ENCODE measurements at regions not wholly inside any gene's neighbourhood (a gene's known extent, or its start where the extent isn't known, plus 50 kb on each side); places are given as distances from the start of the nearest gene placed in this dataset.

- ChIA-PET POLR2A (no interaction called here), CTCF (interaction anchor here (0.7 kb wide), 1 partner anchor 102 kb away, joined by 3 read pairs; no protein-coding TSS in a partner anchor)
- Mint-ChIP-seq H3K4me1 (ENCODE audit: low read depth) (peaks cover 55% of the 10 kb centered on the region), H3K36me3 (ENCODE audit: low read depth) (no peaks in the 10 kb centered on the region), H3K4me3 (no peak overlapping the region), H3K9me3 (no peaks in the 10 kb centered on the region), H3K27ac (no peak overlapping the region), H3K27me3 (no peaks in the 10 kb centered on the region)
- DNase-seq (peak in 3 of 14 experiments; percentile 9 to 59 (median 32)), ATAC-seq (ENCODE audit: poor library complexity) (no peak)
- H3K9me3 ChIP-seq (ENCODE audit: control insufficient read depth in 1 of 2, insufficient read depth in 1 of 2, low read length in 2 of 2), result no peaks in the 10 kb centered on the region
- no peak overlapping the region for H3K4me3 ChIP-seq (ENCODE audit: low read length)
- intact Hi-C loops (cut with DNase I, micrococcal nuclease), result loop anchor here in 1 of 2 experiments (10.0 kb wide), 1 partner anchor 692 kb away; no protein-coding TSS in a partner anchor
- no peaks in the 10 kb centered on the region for H3K36me3 ChIP-seq (ENCODE audit: insufficient read depth, low read length)
- TF ChIP-seq CTCF (IDR thresholded peaks at IDR 0.05), result no peak
- H3K27ac ChIP-seq (ENCODE audit: low read depth in 1 of 2, low read length in 2 of 2), result no peak overlapping the region
- H3K4me1 ChIP-seq (ENCODE audit: insufficient read depth, low read length), result peaks cover 78% of the 10 kb centered on the region
- no peaks in the 10 kb centered on the region for H3K27me3 ChIP-seq (ENCODE audit: control insufficient read depth in 1 of 2, insufficient read depth in 2 of 2, low read length in 2 of 2)
Measured at GRCh38 chr17:77322514-77323412, 182.0 kb downstream of the SEC14L1 start.

DNA sequence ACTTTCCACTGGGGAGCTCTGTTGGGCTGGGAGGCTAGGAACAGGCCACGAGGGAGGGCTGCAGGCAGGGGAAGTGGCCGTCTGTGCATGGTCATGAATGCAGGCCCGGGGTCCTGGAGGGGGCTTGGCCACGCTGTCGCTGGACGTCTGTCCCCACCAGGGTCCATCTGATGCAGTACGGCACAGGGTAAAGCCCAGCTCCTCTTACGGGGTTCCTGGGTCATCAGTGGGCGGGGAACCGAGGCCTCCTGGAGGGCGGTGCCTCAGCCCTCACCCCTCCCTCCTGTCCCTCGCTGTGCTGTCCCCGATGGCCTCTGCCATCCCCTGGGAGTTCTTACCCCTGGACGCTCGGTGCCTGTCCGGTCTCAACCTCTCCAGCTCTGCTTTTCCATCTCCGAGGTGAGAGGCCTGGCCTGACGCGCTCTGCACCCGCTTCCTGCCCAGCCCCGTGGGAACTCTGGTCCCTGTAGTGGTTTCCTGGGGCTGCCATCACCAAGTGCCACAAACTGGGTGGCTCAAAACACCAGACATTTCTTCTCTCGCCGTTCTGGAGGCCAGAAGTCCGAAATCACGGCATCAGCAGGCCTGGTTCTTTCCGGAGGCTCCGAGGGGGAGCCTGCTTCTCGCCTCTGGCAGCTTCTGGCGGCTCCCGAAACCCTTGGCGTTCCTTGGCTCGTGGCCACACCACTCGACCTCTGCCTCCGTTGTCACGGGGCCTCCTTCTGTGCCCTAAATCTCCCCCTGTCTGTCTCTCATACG lies 182.8 kb downstream of the SEC14L1 start:
- no peak for TF ChIP-seq CTCF (IDR thresholded peaks at IDR 0.05)
- Mint-ChIP-seq H3K36me3 (ENCODE audit: low read depth) (no peaks in the 10 kb centered on the region), H3K4me1 (ENCODE audit: low read depth) (peaks cover 60% of the 10 kb centered on the region), H3K9me3 (no peaks in the 10 kb centered on the region), H3K27ac (no peak overlapping the region), H3K4me3 (no peak overlapping the region), H3K27me3 (no peaks in the 10 kb centered on the region)
- ChIA-PET CTCF (interaction anchor here (0.7 kb wide), 1 partner anchor 102 kb away, joined by 3 read pairs; no protein-coding TSS in a partner anchor), POLR2A (no interaction called here)
- Histone ChIP-seq H3K4me1 (ENCODE audit: insufficient read depth, low read length) (peaks cover 79% of the 10 kb centered on the region), H3K4me3 (ENCODE audit: low read length) (peak overlapping the region; percentile 12), H3K9me3 (ENCODE audit: control insufficient read depth in 1 of 2, insufficient read depth in 1 of 2, low read length in 2 of 2) (no peaks in the 10 kb centered on the region), H3K36me3 (ENCODE audit: insufficient read depth, low read length) (no peaks in the 10 kb centered on the region), H3K27ac (ENCODE audit: low read depth in 1 of 2, low read length in 2 of 2) (no peak overlapping the region), H3K27me3 (ENCODE audit: control insufficient read depth in 1 of 2, insufficient read depth in 2 of 2, low read length in 2 of 2) (no peaks in the 10 kb centered on the region)
- intact Hi-C loops (cut with DNase I, micrococcal nuclease), result loop anchor here in 1 of 2 experiments (10.0 kb wide), 1 partner anchor 691 kb away; no protein-coding TSS in a partner anchor
- no peak for ATAC-seq (ENCODE audit: poor library complexity)
- DNase-seq, result peak in 4 of 14 experiments; percentile 51 to 58 (median 53)

- no peaks in the 10 kb centered on the region for H3K27me3 ChIP-seq (ENCODE audit: control insufficient read depth in 1 of 2, insufficient read depth in 2 of 2, low read length in 2 of 2)
- peak overlapping the region; percentile 77 for H3K27ac Mint-ChIP-seq
- no peaks in the 10 kb centered on the region for H3K9me3 Mint-ChIP-seq
- POLR2A ChIA-PET, result interaction anchor here (1.2 to 1.6 kb wide), 2 partner anchors 76 to 634 kb away, joined by 4 to 6 read pairs; partner anchors contain the start of gene TNRC6C
- H3K36me3 ChIP-seq (ENCODE audit: insufficient read depth, low read length), result no peaks in the 10 kb centered on the region
- intact Hi-C loops (cut with DNase I, micrococcal nuclease), result loop anchor here in 1 of 2 experiments (10.0 kb wide), 1 partner anchor 691 kb away; no protein-coding TSS in a partner anchor
- CTCF ChIA-PET, result interaction anchor here (1.3 to 2.9 kb wide), 2 partner anchors 43 to 76 kb away, joined by 4 to 10 read pairs; no protein-coding TSS in a partner anchor
- H3K4me3 ChIP-seq (ENCODE audit: low read length), result no peak overlapping the region
- TF ChIP-seq CTCF (IDR thresholded peaks at IDR 0.05), result no peak
- peak in 1 of 14 experiments; percentile 13 for DNase-seq
- H3K9me3 ChIP-seq (ENCODE audit: control insufficient read depth in 1 of 2, insufficient read depth in 1 of 2, low read length in 2 of 2), result no peaks in the 10 kb centered on the region
- peaks cover 59% of the 10 kb centered on the region for H3K4me1 Mint-ChIP-seq (ENCODE audit: low read depth)
- H3K36me3 Mint-ChIP-seq (ENCODE audit: low read depth), result no peaks in the 10 kb centered on the region
- no peak overlapping the region for H3K4me3 Mint-ChIP-seq
- no peak for ATAC-seq (ENCODE audit: poor library complexity)
- H3K4me1 ChIP-seq (ENCODE audit: insufficient read depth, low read length), result peaks cover 73% of the 10 kb centered on the region
- no peaks in the 10 kb centered on the region for H3K27me3 Mint-ChIP-seq
- H3K27ac ChIP-seq (ENCODE audit: low read depth in 1 of 2, low read length in 2 of 2), result no peak overlapping the region
Measured at GRCh38 chr17:77324227-77324626, 183.5 kb downstream of the SEC14L1 start.
